ENCODE measurements at regions not wholly inside any gene's neighbourhood (a gene's known extent, or its start where the extent isn't known, plus 50 kb on each side); places are given as distances from the start of the nearest gene placed in this dataset.

- DNase-seq (ENCODE audit: low spot score in 2 of 2) (no peak), ATAC-seq (no peak)
- Mint-ChIP-seq H3K4me3 (no peak overlapping the region), H3K9me3 (peaks cover 3% of the 10 kb centered on the region), H3K27ac (no peak overlapping the region), H3K4me1 (no peaks in the 10 kb centered on the region), H3K36me3 (no peaks in the 10 kb centered on the region)
Measured at GRCh38 chr16:82567175-82567574, 59.6 kb upstream of the CDH13 start.

GRCh38 chr16:82563401-82563800 is 63.4 kb upstream of the CDH13 start:
- Mint-ChIP-seq H3K9me3 (peaks cover 3% of the 10 kb centered on the region), H3K4me1 (no peaks in the 10 kb centered on the region), H3K36me3 (no peaks in the 10 kb centered on the region), H3K4me3 (no peak overlapping the region), H3K27ac (no peak overlapping the region)
- ATAC-seq (no peak), DNase-seq (ENCODE audit: low spot score in 2 of 2) (no peak)

- peaks cover 3% of the 10 kb centered on the region for H3K9me3 Mint-ChIP-seq
- ATAC-seq (peak; percentile 47), DNase-seq (ENCODE audit: low spot score in 2 of 2) (no peak)
- no peak overlapping the region for H3K4me3 Mint-ChIP-seq
- no peaks in the 10 kb centered on the region for H3K4me1 Mint-ChIP-seq
- H3K36me3 Mint-ChIP-seq = no peaks in the 10 kb centered on the region
- no peak overlapping the region for H3K27ac Mint-ChIP-seq
Measured at GRCh38 chr16:82562183-82562683, 64.5 kb upstream of the CDH13 start.

- ATAC-seq = no peak
- Mint-ChIP-seq H3K4me1 (no peaks in the 10 kb centered on the region), H3K36me3 (no peaks in the 10 kb centered on the region), H3K9me3 (peaks cover 3% of the 10 kb centered on the region), H3K4me3 (no peak overlapping the region), H3K27ac (no peak overlapping the region)
- no peak for DNase-seq (ENCODE audit: low spot score in 2 of 2)
Measured at GRCh38 chr16:82560805-82561325, 65.9 kb upstream of the CDH13 start.

- no peak for DNase-seq (ENCODE audit: low spot score in 2 of 2)
- Mint-ChIP-seq H3K27ac (no peak overlapping the region), H3K9me3 (no peaks in the 10 kb centered on the region), H3K36me3 (no peaks in the 10 kb centered on the region), H3K4me3 (no peak overlapping the region), H3K4me1 (no peaks in the 10 kb centered on the region)
- ATAC-seq = no peak
Measured at GRCh38 chr16:82544378-82545160, 82.2 kb upstream of the CDH13 start.

GRCh38 chr16:82542714-82543113 is 84.1 kb upstream of the CDH13 start:
- DNase-seq (ENCODE audit: low spot score in 2 of 2) (no peak), ATAC-seq (no peak)
- Mint-ChIP-seq H3K27ac (no peak overlapping the region), H3K4me1 (no peaks in the 10 kb centered on the region), H3K36me3 (no peaks in the 10 kb centered on the region), H3K4me3 (no peak overlapping the region), H3K9me3 (peaks cover 3% of the 10 kb centered on the region)

GRCh38 chr16:82541103-82541502 is 85.7 kb upstream of the CDH13 start:
- ATAC-seq = no peak

GRCh38 chr16:82535764-82536163 is 91.0 kb upstream of the CDH13 start:
- H3K9me3 Mint-ChIP-seq = peaks cover 3% of the 10 kb centered on the region
- no peak overlapping the region for H3K4me3 Mint-ChIP-seq
- no peak overlapping the region for H3K27ac Mint-ChIP-seq
- H3K36me3 Mint-ChIP-seq = no peaks in the 10 kb centered on the region
- ATAC-seq (no peak), DNase-seq (ENCODE audit: low spot score in 2 of 2) (no peak)
- H3K4me1 Mint-ChIP-seq = no peaks in the 10 kb centered on the region

More at GRCh38 chr16:82541103-82541502, 85.7 kb upstream of the CDH13 start:
- DNase-seq (ENCODE audit: low spot score in 2 of 2) = no peak
- no peaks in the 10 kb centered on the region for H3K4me1 Mint-ChIP-seq
- H3K4me3 Mint-ChIP-seq = no peak overlapping the region
- peaks cover 3% of the 10 kb centered on the region for H3K9me3 Mint-ChIP-seq
- no peaks in the 10 kb centered on the region for H3K36me3 Mint-ChIP-seq
- no peak overlapping the region for H3K27ac Mint-ChIP-seq

GRCh38 chr16:82535262-82535661 is 91.5 kb upstream of the CDH13 start:
- no peak for DNase-seq (ENCODE audit: low spot score in 2 of 2)
- Mint-ChIP-seq H3K27ac (no peak overlapping the region), H3K4me1 (no peaks in the 10 kb centered on the region), H3K4me3 (no peak overlapping the region), H3K9me3 (peaks cover 3% of the 10 kb centered on the region), H3K36me3 (no peaks in the 10 kb centered on the region)
- ATAC-seq = no peak

- Mint-ChIP-seq H3K27ac (no peak overlapping the region), H3K9me3 (peaks cover 6% of the 10 kb centered on the region), H3K4me3 (no peak overlapping the region), H3K36me3 (no peaks in the 10 kb centered on the region), H3K4me1 (no peaks in the 10 kb centered on the region)
- no peak for ATAC-seq
- DNase-seq (ENCODE audit: low spot score in 2 of 2) = no peak
Measured at GRCh38 chr16:82533189-82533588, 93.6 kb upstream of the CDH13 start.

- DNase-seq (ENCODE audit: low spot score in 2 of 2) (no peak), ATAC-seq (no peak)
- Mint-ChIP-seq H3K27ac (no peak overlapping the region), H3K4me1 (no peaks in the 10 kb centered on the region), H3K9me3 (peaks cover 6% of the 10 kb centered on the region), H3K36me3 (no peaks in the 10 kb centered on the region), H3K4me3 (no peak overlapping the region)
Measured at GRCh38 chr16:82530883-82531282, 95.9 kb upstream of the CDH13 start.

- ATAC-seq = no peak
Measured at GRCh38 chr16:82527101-82527500, 99.7 kb upstream of the CDH13 start.

GRCh38 chr16:82524976-82525375 is 101.8 kb upstream of the CDH13 start:
- Mint-ChIP-seq H3K4me1 (no peaks in the 10 kb centered on the region), H3K27ac (no peak overlapping the region), H3K4me3 (no peak overlapping the region), H3K36me3 (no peaks in the 10 kb centered on the region), H3K9me3 (peaks cover 6% of the 10 kb centered on the region)
- ATAC-seq (no peak), DNase-seq (ENCODE audit: low spot score in 2 of 2) (no peak)

More at GRCh38 chr16:82527101-82527500, 99.7 kb upstream of the CDH13 start:
- H3K9me3 Mint-ChIP-seq = peaks cover 6% of the 10 kb centered on the region
- H3K27ac Mint-ChIP-seq = no peak overlapping the region
- no peaks in the 10 kb centered on the region for H3K4me1 Mint-ChIP-seq
- no peak overlapping the region for H3K4me3 Mint-ChIP-seq
- DNase-seq (ENCODE audit: low spot score in 2 of 2) = no peak
- H3K36me3 Mint-ChIP-seq = no peaks in the 10 kb centered on the region

- Mint-ChIP-seq H3K27ac (no peak overlapping the region), H3K4me3 (no peak overlapping the region), H3K36me3 (no peaks in the 10 kb centered on the region), H3K9me3 (peaks cover 6% of the 10 kb centered on the region), H3K4me1 (no peaks in the 10 kb centered on the region)
- DNase-seq (ENCODE audit: low spot score in 2 of 2) = no peak
- ATAC-seq = no peak
Measured at GRCh38 chr16:82523815-82524214, 103.0 kb upstream of the CDH13 start.

GRCh38 chr16:82522026-82522425 is 104.7 kb upstream of the CDH13 start:
- ATAC-seq = no peak
- Mint-ChIP-seq H3K4me3 (no peak overlapping the region), H3K36me3 (no peaks in the 10 kb centered on the region), H3K27ac (no peak overlapping the region), H3K9me3 (no peaks in the 10 kb centered on the region), H3K4me1 (no peaks in the 10 kb centered on the region)
- DNase-seq (ENCODE audit: low spot score in 2 of 2) = no peak

- no peak overlapping the region for H3K27ac Mint-ChIP-seq
- H3K4me1 Mint-ChIP-seq = no peaks in the 10 kb centered on the region
- no peak overlapping the region for H3K4me3 Mint-ChIP-seq
- no peaks in the 10 kb centered on the region for H3K36me3 Mint-ChIP-seq
- no peak for ATAC-seq
- no peaks in the 10 kb centered on the region for H3K9me3 Mint-ChIP-seq
- DNase-seq (ENCODE audit: low spot score in 2 of 2) = no peak
Measured at GRCh38 chr16:82518811-82519210, 108.0 kb upstream of the CDH13 start.
